GM12878 (cell line): ENCODE measurements at regions not wholly inside any gene's neighbourhood (a gene's known extent, or its start where the extent isn't known, plus 50 kb on each side); places are given as distances from the start of the nearest gene placed in this dataset.
"Not testable (repeated sequence)": the region's sequence is repeated elsewhere in the genome, so short reads cannot be mapped to it uniquely, and the experiment has no call there.

ENCODE experiments used
- ATAC-seq: fragments of 200-7000 bp; cut with Tn5 transposase; 3 replicates; pipeline ENCODE4 v1.9.1; 2020; ENCODE audit warnings: mild to moderate bottlenecking, moderate library complexity
- BruUV-seq: library from RNA; stranded (reverse); fragments of 400-500 nt; replicated peaks from 2 replicates; lab custom pipeline; 2021; lab: Mats Ljungman, UMichigan
- CTCF ChIA-PET: fragments of 300-600 bp; sonication (Branson Sonifier 250); formaldehyde crosslinking; extraction: SDS; loops from one replicate; lab custom pipeline; 2021; ENCODE audit warnings: inconsistent platforms; lab: Yijun Ruan, JAX
- POLR2A ChIA-PET: fragments of 350-600 bp; formaldehyde crosslinking; extraction: SDS; loops from one replicate; lab custom pipeline; 2021; ENCODE audit warnings: inconsistent platforms; lab: Charles Lee
- RAD21 ChIA-PET: fragments of 300-600 bp; sonication (Branson Sonifier 250); formaldehyde crosslinking; loops from one replicate; lab custom pipeline; 2023; ENCODE audit warnings: antibody characterized with exemption; ENCODE audit not compliant: unreplicated experiment; lab: Charles Lee
- SMC1A ChIA-PET: fragments of 300-600 bp; sonication (Branson Sonifier 250); formaldehyde crosslinking; loops from one replicate; lab custom pipeline; 2023; ENCODE audit not compliant: unreplicated experiment, uncharacterized antibody; lab: Charles Lee
- DNase-seq: peaks from one replicate; pipeline ENCODE4 v3.0.0-alpha.2; 2011; ENCODE audit warnings: low read depth, low spot score
- FAIRE-seq: peaks from 3 replicates; lab custom pipeline; 2011; peaks lifted over from hg19 to GRCh38; lab: Jason Lieb, UNC
- H2AFZ ChIP-seq: 2 replicates; pipeline ENCODE4 v1.6.0; 2011; ENCODE audit warnings: low read depth, low read length, control low read depth; ENCODE audit not compliant: control insufficient read depth
- H3K27ac ChIP-seq: 2 replicates; pipeline ENCODE4 v1.5.1; 2011; ENCODE audit warnings: control low read depth; ENCODE audit not compliant: control insufficient read depth, insufficient read depth
- H3K27me3 ChIP-seq, 2 experiments: replicated peaks in 1 of 2; 2 replicates each; pipeline versions ENCODE4 v1.6.0 to v1.6.1; 2011; ENCODE audit warnings: low read length in 1 of 2; ENCODE audit not compliant: control insufficient read depth in 2 of 2, insufficient read depth in 2 of 2
- H3K36me3 ChIP-seq, 2 experiments: 2 replicates each; pipeline ENCODE4 v1.5.1; 2011; ENCODE audit warnings: low read length in 1 of 2; ENCODE audit not compliant: control insufficient read depth in 2 of 2, insufficient read depth in 2 of 2
- H3K4me1 ChIP-seq: 2 replicates; pipeline ENCODE4 v1.6.1; 2011; ENCODE audit warnings: mild to moderate bottlenecking, low read length, moderate library complexity, mixed read lengths; ENCODE audit not compliant: control insufficient read depth, insufficient read depth
- H3K4me2 ChIP-seq: 2 replicates; pipeline ENCODE4 v1.6.0; 2011; ENCODE audit warnings: control low read depth; ENCODE audit not compliant: control insufficient read depth, insufficient read depth
- H3K4me3 ChIP-seq: fragments of 200-600 bp; sonication (generic); 2 replicates; pipeline ENCODE4 v1.5.1; 2016
- H3K79me2 ChIP-seq: 2 replicates; pipeline ENCODE4 v1.6.0; 2011; ENCODE audit warnings: low read length; ENCODE audit not compliant: control insufficient read depth, insufficient read depth
- H3K9ac ChIP-seq: 2 replicates; pipeline ENCODE4 v1.8.0; 2011; ENCODE audit warnings: low read length, control low read depth, mixed read lengths; ENCODE audit not compliant: control insufficient read depth, insufficient read depth
- H3K9me3 ChIP-seq: replicated peaks from 3 replicates; pipeline ENCODE4 v1.5.1; 2011; ENCODE audit warnings: mild to moderate bottlenecking, low read length; ENCODE audit not compliant: control insufficient read depth, insufficient read depth
- H4K20me1 ChIP-seq: 2 replicates; pipeline ENCODE4 v1.6.0; 2011; ENCODE audit not compliant: control insufficient read depth, insufficient read depth
- WGBS: methylation state at CpG from one replicate; pipeline ENCODE4 v1.1.6; 2016; ENCODE audit warnings: low lambda C conversion rate; ENCODE audit not compliant: insufficient replicate concordance, insufficient coverage; ENCODE audit errors: missing lambda C conversion rate; 5-methylcytosine and 5-hydroxymethylcytosine counted together
- in situ Hi-C: fragments of 300-500 bp; cut with MboI; formaldehyde crosslinking; loops from 9 replicates; pipeline ENCODE4 v1.14.3; 2018; ENCODE audit warnings: mixed read lengths
- intact Hi-C: fragments of 100-400 bp; cut with micrococcal nuclease; formaldehyde crosslinking; loops from one replicate; pipeline ENCODE4 v1.14.2; 2022; ENCODE audit not compliant: unreplicated experiment

GRCh38 chr15:22587391-22587790 is 128.7 kb downstream of the GOLGA6L22 start:
- H3K4me1 ChIP-seq, BruUV-seq, H3K27me3 ChIP-seq, H3K27ac ChIP-seq, H4K20me1 ChIP-seq, DNase-seq, RAD21 ChIA-PET, intact Hi-C loops, FAIRE-seq, CTCF ChIA-PET, SMC1A ChIA-PET, H3K4me2 ChIP-seq, H3K9me3 ChIP-seq, H3K9ac ChIP-seq, H2AFZ ChIP-seq, H3K36me3 ChIP-seq, in situ Hi-C loops, ATAC-seq, POLR2A ChIA-PET, H3K4me3 ChIP-seq, H3K79me2 ChIP-seq: not testable (repeated sequence)
- 94% methylated on average over 11 of the region's 14 CpGs for WGBS

DNA sequence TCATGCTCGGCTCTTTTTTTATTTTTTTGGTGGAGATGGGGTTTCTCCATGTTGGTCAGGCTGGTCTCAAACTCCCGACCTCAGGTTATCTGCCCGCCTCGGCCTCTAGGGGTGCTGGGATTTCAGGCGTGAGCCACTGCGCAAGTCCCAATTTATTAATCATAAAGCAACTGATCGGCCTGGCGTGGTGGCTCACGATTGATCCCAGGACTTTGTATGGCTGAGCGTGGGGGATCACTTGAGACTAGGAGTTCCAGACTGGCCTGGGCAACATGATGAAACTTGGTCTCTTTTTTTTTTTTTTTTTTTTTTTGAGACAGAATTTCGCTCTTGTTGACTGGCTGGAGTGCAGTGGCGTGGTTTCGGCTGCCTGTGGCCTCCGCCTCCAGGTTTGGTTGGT is 139.8 kb downstream of the GOLGA6L22 start:
- H2AFZ ChIP-seq, CTCF ChIA-PET, BruUV-seq, H3K9ac ChIP-seq, H3K9me3 ChIP-seq, H4K20me1 ChIP-seq, FAIRE-seq, POLR2A ChIA-PET, in situ Hi-C loops, H3K4me3 ChIP-seq, H3K27ac ChIP-seq, SMC1A ChIA-PET, H3K79me2 ChIP-seq, intact Hi-C loops, RAD21 ChIA-PET, H3K27me3 ChIP-seq, H3K36me3 ChIP-seq, H3K4me2 ChIP-seq, H3K4me1 ChIP-seq, DNase-seq, ATAC-seq: not testable (repeated sequence)
- 87% methylated on average over 9 of the region's 14 CpGs for WGBS

GRCh38 chr15:22599526-22600320 is 141.0 kb downstream of the GOLGA6L22 start:
- H3K9me3 ChIP-seq, ATAC-seq, SMC1A ChIA-PET, H3K27ac ChIP-seq, H3K4me3 ChIP-seq, H2AFZ ChIP-seq, intact Hi-C loops, RAD21 ChIA-PET, DNase-seq, H3K4me2 ChIP-seq, BruUV-seq, H3K36me3 ChIP-seq, CTCF ChIA-PET, FAIRE-seq, H3K9ac ChIP-seq, in situ Hi-C loops, H4K20me1 ChIP-seq, H3K4me1 ChIP-seq, H3K27me3 ChIP-seq, H3K79me2 ChIP-seq: not testable (repeated sequence)
- POLR2A ChIA-PET, result interaction anchor here (0.6 kb wide), 1 partner anchor 1551 kb away, joined by 3 read pairs; no protein-coding TSS in a partner anchor
- 80% methylated on average over 28 of the region's 30 CpGs for whole genome bisulfite sequencing

DNA sequence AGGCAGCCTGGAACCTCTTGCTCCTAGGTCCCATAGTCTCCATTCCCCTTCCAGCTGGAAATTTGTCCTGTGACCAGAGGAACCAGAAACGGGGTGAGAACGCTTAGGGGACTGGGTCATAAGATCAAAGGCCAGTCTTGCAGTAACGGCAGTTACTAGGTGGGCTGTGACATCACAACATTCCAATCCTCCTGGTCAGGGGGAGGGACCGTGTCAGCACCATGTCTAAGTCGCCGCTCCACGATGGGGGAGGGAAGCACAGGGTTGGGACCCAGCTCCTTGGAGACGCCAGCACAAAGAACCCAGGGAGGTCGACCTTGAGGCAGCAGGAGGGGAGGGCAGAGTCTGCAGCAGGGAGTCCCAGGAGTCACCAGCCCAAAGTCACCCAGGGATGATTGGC is 158.3 kb downstream of the GOLGA6L22 start:
- DNase-seq, POLR2A ChIA-PET, H3K4me3 ChIP-seq, H3K27me3 ChIP-seq, H2AFZ ChIP-seq, H4K20me1 ChIP-seq, SMC1A ChIA-PET, H3K79me2 ChIP-seq, H3K9ac ChIP-seq, H3K9me3 ChIP-seq, H3K4me1 ChIP-seq, RAD21 ChIA-PET, BruUV-seq, intact Hi-C loops, in situ Hi-C loops, H3K36me3 ChIP-seq, H3K4me2 ChIP-seq, FAIRE-seq, CTCF ChIA-PET, H3K27ac ChIP-seq, ATAC-seq: not testable (repeated sequence)
- 27% methylated on average over 7 of the region's 9 CpGs for WGBS
